ENCODE measurements at regions not wholly inside any gene's neighbourhood (a gene's known extent, or its start where the extent isn't known, plus 50 kb on each side); places are given as distances from the start of the nearest gene placed in this dataset.
"Not testable (repeated sequence)": the region's sequence is repeated elsewhere in the genome, so short reads cannot be mapped to it uniquely, and the experiment has no call there.

DNA sequence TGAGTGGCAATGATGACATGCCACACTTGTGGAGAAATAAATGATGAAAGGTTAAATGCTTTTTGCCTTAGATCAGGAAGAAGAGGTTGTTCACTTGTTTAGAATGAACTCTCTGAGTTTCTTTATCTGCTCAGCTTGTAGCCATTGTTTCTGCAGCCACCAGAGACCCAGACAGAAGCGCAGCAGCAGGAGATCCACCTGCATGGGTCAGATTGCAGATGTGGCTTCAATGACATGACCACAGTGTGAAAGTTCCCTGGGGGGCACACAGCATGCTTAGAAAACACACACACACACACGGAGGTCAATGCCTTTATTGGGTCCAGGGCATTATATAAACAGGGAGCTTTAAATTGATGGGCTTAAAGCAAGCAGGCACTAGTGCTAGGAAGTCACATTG, 129.0 kb upstream of the ZNF658 start:
- DNase-seq: not testable (repeated sequence)

DNA sequence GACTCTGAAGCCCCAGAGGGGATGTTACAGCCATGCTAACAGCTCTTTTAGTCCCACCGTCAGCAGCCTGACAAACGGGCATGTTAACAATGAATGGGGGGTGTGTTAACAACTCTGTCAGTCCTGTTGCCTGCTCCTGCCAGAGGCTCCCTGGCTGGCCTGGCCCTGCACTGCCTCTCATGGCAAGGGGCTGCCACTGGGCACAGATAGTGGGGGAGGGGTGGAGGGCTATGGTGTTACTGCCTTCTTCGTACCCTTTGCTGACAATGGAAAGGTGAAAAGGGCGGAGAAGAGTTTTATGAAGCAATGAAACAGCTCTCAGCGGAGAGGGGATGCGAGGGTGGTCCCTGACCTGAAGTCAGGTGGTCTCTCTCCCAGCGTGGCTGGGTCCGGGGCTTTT, 125.9 kb upstream of the ZNF658 start:
- not testable (repeated sequence) for DNase-seq

DNA sequence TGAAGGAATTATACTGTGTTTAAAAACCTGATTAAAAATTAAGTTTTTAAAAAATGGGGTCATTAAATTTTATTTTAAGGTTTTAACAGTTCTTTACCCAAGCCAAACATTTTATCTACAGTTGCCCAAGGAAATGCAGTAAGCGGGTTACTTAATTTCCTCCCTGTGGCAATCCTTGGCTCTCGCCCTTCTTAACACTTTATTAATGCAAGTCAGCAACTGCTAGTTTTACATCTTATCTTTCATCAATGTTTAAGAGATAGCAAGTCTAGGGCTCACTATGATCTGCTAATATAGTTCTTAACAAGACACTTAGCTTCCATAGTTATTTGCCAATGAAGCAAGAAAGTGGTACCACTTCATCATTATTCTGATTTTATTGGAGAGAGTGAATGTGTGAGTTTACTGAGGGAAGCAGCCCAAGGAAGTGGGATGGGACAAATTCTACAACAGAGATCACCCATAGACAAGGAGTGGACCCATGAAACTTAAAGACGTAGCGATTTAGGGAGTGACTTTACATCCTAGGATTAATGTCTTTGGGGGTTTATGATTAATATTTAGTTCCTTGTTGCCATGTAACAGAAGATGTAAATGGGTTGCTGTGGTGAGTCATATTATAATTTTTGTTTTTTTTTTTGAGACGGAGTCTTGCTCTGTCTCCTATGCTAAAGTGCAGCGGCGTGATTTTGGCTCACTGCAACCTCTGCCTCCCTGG, 120.4 kb upstream of the ZNF658 start:
- not testable (repeated sequence) for DNase-seq

GRCh38 chr9:66781240-66781639, 119.3 kb upstream of the ZNF658 start:
- not testable (repeated sequence) for DNase-seq

DNA sequence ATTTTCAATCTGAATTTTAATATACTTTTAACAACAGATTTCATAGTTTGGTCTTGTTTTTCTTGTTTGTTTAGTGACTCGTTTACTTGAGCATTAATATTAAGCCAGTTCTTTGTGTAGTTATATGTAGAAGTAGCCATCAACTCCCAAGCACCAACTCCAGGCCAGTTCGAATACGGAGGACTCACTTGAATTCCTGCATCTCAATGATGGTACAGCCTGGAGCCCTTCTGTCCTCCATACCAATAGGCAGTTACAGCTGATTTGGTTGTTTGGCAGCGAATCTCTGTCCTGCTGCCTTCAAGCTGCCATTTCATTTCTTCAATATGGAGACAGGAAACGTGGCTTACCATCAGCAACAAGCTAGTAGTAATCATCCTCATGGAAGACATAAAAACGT, 118.5 kb upstream of the ZNF658 start:
- DNase-seq: not testable (repeated sequence)

- DNase-seq: not testable (repeated sequence)
These were observed 114.9 kb upstream of the ZNF658 start for GRCh38 chr9:66785603-66786002.

DNA sequence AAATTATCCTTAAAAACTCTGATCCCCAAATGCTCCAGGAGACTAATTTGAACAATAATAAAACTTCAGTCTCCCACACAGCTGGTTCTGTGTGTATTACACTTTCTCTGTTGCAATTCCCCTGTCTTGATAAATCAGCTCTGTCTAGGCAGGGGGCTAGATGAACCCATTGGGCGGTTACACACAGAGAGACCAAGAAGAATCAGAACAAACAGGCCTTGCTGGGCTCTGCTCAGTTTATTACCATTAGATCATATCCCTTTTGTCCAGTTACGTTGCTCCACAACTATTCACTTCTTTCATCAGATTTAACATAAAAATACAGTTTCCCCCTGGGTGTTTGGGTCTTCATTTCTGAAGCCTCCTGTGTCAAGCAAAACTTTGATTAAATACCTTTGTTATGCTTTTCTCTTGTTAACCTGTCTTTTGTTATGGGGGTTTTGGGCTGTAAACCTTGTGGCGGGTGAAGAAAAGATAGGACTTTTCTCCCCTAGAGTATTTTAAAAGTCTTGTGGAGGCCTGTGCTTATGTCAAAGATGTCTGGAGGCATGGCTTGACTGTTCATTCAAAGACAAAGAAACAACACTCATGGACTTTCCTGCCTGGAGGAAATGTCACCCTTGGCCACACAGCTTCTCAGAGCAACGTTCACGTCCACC, 109.3 kb upstream of the ZNF658 start:
- not testable (repeated sequence) for DNase-seq

- DNase-seq: not testable (repeated sequence)
These were observed 105.8 kb upstream of the ZNF658 start for GRCh38 chr9:66794769-66795168.

- DNase-seq: not testable (repeated sequence)
These were observed 104.6 kb upstream of the ZNF658 start for GRCh38 chr9:66795723-66796503.

- DNase-seq: not testable (repeated sequence)
These were observed 102.5 kb upstream of the ZNF658 start for GRCh38 chr9:66797905-66798616.

- not testable (repeated sequence) for DNase-seq
These were observed 96.9 kb upstream of the ZNF658 start for GRCh38 chr9:66803619-66804018.

GRCh38 chr9:66810247-66810646, 90.3 kb upstream of the ZNF658 start:
- not testable (repeated sequence) for DNase-seq

DNA sequence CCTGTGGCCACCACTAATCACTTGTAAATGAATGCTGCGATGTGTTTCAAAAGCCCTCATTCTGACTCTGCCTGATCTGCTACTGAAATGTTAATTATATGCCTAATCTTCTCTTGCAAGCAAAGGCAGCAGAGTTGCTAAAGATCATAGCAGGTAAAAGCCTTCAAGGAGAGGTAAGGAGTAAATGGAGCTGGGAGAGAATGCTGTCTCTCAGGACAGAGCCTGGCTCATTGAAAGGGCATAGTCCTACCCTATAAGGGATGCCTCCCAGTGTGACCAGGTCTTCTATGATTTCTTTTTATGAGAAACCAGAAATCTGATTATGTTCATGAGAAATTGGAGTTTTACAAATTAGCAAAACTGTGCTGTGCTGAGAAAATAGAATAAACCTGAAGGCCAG, 88.2 kb upstream of the ZNF658 start:
- not testable (repeated sequence) for DNase-seq

DNA sequence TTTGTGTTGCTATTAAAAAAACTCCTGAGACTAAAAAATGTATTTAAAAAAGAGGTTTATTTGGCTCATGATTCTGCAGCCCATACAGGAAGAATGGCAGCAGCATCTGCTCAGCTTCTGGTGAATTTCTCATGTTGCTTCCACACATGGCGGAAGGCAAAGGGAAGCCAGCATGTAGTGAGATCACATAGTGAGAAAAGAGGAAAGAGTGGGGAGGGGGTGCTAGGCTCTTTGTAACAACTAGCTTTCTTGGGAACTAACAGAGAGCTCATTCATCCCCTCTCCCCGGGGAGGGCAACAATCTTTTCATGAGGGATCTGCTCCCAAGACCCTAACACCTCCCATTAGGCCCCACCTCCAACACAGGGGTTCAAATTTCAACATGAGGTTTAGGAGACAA, 87.6 kb upstream of the ZNF658 start:
- DNase-seq: not testable (repeated sequence)

DNA sequence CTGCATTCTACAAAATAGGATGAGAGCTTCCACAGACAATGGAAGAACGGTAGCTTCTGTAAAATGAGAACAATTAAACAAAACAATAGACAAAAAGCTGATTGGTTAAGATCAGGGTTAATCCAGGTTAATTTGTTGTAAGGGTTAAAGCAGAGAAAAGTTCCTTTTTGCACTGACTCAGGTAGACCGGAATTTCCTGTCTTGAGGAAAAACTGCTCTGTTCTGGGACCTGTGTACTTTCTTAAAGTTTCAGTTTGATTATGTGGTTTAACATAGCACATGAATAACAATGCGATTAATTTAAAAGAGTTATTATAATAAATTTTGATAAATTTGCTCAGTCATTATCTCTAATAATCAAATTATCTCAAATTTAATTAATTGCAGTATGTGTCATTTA, 86.5 kb upstream of the ZNF658 start:
- not testable (repeated sequence) for DNase-seq

GRCh38 chr9:66819510-66819909, 81.0 kb upstream of the ZNF658 start:
- DNase-seq: not testable (repeated sequence)

- DNase-seq: not testable (repeated sequence)
These were observed 80.4 kb upstream of the ZNF658 start for GRCh38 chr9:66820014-66820660.

- DNase-seq: not testable (repeated sequence)
These were observed 76.4 kb upstream of the ZNF658 start for GRCh38 chr9:66824169-66824568.

GRCh38 chr9:66829853-66830252, 70.7 kb upstream of the ZNF658 start:
- DNase-seq: not testable (repeated sequence)

- not testable (repeated sequence) for DNase-seq
These were observed 69.6 kb upstream of the ZNF658 start for GRCh38 chr9:66830777-66831497.

GRCh38 chr9:66832222-66832621, 68.3 kb upstream of the ZNF658 start:
- not testable (repeated sequence) for DNase-seq
